Adipocyte (in vitro differentiated cells): ENCODE measurements at regions not wholly inside any gene's neighbourhood (a gene's known extent, or its start where the extent isn't known, plus 50 kb on each side); places are given as distances from the start of the nearest gene placed in this dataset.

Experiments
- DNase-seq: peaks from one replicate; pipeline ENCODE4 v3.0.0-alpha.2; 2015; ENCODE audit warnings: low read depth
- H3K27me3 ChIP-seq: replicated peaks from 2 replicates; pipeline ENCODE4 v1.7.0; 2013; ENCODE audit warnings: mild to moderate bottlenecking, low read length, moderate library complexity; ENCODE audit not compliant: control insufficient read depth, insufficient read depth
- H3K36me3 ChIP-seq: 2 replicates; pipeline ENCODE4 v1.7.0; 2013; ENCODE audit warnings: low read length, mild to moderate bottlenecking, moderate library complexity; ENCODE audit not compliant: control insufficient read depth, insufficient read depth, severe bottlenecking
- H3K4me1 ChIP-seq: 2 replicates; pipeline ENCODE4 v1.7.0; 2013; ENCODE audit warnings: mild to moderate bottlenecking, low read length, moderate library complexity; ENCODE audit not compliant: control insufficient read depth, insufficient read depth
- H3K4me3 ChIP-seq: 2 replicates; pipeline ENCODE4 v1.7.0; 2013; ENCODE audit warnings: mild to moderate bottlenecking, low read length, moderate library complexity
- H3K9ac ChIP-seq: 2 replicates; pipeline ENCODE4 v1.7.0; 2013; ENCODE audit warnings: mild to moderate bottlenecking, low read length, moderate library complexity
- H3K9me3 ChIP-seq: 2 replicates; pipeline ENCODE4 v1.7.0; 2013; ENCODE audit warnings: mild to moderate bottlenecking, low read length, moderate library complexity; ENCODE audit not compliant: control insufficient read depth

DNA sequence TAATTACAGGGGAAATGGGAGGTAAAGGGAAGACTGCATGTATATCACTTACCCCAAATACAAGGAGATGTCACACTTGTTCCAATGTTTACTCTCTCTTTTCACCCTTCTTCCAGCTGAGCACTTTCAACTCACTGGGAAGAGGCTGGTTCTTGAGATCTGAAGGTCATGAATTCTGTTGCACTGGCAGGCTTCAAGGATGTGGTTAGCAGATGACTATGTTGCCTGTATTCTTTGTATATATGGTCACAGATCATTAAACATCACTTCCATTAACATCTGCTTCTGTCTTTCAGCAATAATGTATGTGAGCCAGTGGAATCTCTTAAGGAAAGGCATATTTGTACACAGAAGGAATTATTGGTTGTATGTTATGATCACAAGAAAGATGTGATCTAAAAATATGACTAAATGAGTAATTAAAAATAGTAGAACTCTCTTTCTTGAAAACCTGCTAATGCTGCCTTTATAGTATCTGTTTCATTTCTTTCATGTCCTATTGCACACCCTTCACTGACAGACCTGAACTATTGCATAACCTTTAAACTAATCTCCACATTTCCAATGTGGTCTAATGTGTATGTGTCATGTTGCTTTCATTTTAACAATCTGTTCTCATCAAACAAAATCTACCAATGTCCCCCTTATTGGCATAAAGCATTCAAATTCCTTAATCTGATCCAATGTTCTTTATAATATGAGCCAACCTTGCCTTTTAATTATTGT lies 131.4 kb upstream of the EPHA7 start:
- H3K9ac ChIP-seq = no peak overlapping the region
- H3K9me3 ChIP-seq = no peaks in the 10 kb centered on the region
- H3K4me1 ChIP-seq = no peaks in the 10 kb centered on the region
- DNase-seq = no peak
- H3K27me3 ChIP-seq = no peaks in the 10 kb centered on the region
- H3K36me3 ChIP-seq = no peaks in the 10 kb centered on the region
- H3K4me3 ChIP-seq = no peak overlapping the region

DNA sequence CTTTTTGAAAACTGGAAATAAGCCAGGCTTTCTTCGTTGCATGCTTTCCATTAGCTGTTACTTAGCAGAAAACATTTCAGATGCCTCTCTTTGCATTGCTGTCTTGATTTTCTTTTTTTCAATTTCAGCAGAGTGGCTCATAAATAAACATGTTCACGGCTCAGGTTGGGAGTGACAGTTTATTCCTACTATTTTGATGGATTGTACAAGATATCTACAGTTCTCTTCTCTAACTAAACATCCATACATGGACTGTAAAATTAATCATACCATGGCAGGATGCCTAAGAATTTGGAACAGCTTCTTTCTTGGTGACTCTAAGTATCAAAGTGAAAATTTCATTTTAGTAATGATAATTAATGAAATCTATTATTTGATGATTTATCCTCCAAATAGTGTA lies 130.5 kb upstream of the EPHA7 start:
- Histone ChIP-seq H3K9me3 (no peaks in the 10 kb centered on the region), H3K9ac (no peak overlapping the region), H3K27me3 (no peaks in the 10 kb centered on the region), H3K36me3 (no peaks in the 10 kb centered on the region), H3K4me3 (no peak overlapping the region), H3K4me1 (no peaks in the 10 kb centered on the region)
- no peak for DNase-seq

DNA sequence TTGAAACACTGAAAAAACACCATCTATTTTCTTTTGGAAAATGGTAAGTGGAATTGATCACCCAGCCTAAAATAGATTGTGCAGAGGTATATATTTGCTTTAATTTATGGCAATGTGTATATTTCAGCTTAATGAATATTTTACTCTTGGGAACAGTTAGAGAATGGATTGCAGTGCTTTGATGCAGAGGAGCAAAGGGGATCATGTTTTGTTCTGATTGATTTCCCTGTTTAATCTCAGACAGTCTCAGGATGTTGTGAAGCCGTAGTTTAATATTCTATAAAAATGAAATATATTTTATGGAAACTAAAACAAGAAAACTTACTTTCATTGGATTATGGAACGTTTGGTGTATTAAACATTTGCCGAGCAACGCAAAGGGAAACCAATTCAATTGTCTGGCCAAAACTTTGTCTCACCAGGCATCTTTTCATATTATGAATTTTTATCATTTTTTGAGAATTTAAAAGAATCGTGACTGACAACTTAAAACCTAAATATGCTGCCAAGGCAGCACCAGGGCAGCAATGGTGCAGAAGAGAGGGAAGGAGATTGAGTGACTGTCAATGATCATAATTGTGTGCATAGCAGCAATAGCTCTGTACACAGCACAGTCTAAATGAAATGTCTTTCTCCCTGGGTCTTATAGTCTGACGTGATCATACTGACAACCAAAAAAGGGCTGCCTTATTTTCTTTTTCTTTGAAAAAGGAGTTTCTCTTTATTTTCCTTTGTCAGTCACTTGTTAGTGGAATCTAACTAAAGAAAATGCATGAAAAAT lies 105.5 kb upstream of the EPHA7 start:
- no peaks in the 10 kb centered on the region for H3K9me3 ChIP-seq
- no peak overlapping the region for H3K9ac ChIP-seq
- no peak overlapping the region for H3K4me3 ChIP-seq
- no peaks in the 10 kb centered on the region for H3K36me3 ChIP-seq
- no peaks in the 10 kb centered on the region for H3K4me1 ChIP-seq
- H3K27me3 ChIP-seq = no peaks in the 10 kb centered on the region
- no peak for DNase-seq

DNA sequence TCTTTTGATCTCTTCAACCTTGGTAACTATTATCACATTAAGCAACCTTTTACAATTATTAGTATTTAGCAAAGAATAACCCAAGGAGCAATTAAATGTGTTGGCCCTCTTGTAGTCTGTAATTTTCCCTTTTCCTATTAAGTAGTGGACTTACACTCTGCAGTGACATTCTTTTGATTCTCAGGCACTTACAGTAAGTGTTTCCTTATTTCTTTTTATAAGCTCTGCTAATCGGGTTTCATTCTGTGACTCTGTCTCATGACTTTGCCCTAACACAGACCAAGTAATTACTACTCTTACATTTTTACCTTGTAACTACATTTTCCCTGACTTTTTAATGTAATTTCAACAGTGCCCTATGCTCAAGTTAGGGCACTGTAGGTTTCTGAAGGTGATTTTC lies 104.0 kb upstream of the EPHA7 start:
- H3K36me3 ChIP-seq = no peaks in the 10 kb centered on the region
- no peak overlapping the region for H3K4me3 ChIP-seq
- no peaks in the 10 kb centered on the region for H3K9me3 ChIP-seq
- DNase-seq = no peak
- H3K27me3 ChIP-seq = no peaks in the 10 kb centered on the region
- no peaks in the 10 kb centered on the region for H3K4me1 ChIP-seq
- H3K9ac ChIP-seq = no peak overlapping the region

DNA sequence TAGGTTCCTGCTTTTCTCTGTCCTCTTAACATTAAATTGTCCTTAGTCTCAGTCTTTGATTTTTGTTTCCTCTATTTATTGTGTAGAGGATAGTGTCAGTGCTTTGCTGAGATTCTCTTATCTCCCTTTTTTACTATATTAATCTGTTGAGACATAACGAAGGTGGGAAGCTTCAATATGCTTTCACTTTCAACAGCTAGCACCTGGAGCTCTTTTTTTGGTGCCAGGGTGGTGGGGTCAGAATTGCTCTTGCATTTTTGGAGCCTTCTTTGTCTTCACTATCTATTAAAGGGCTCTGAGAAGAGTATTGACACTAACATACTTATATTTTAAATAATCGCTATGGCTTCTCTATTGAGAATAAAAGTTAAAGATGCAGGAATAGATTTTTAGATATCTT lies 97.1 kb upstream of the EPHA7 start:
- H3K9me3 ChIP-seq = no peaks in the 10 kb centered on the region
- no peaks in the 10 kb centered on the region for H3K36me3 ChIP-seq
- no peak overlapping the region for H3K9ac ChIP-seq
- no peak for DNase-seq
- H3K4me3 ChIP-seq = no peak overlapping the region
- H3K4me1 ChIP-seq = no peaks in the 10 kb centered on the region
- H3K27me3 ChIP-seq = no peaks in the 10 kb centered on the region

DNA sequence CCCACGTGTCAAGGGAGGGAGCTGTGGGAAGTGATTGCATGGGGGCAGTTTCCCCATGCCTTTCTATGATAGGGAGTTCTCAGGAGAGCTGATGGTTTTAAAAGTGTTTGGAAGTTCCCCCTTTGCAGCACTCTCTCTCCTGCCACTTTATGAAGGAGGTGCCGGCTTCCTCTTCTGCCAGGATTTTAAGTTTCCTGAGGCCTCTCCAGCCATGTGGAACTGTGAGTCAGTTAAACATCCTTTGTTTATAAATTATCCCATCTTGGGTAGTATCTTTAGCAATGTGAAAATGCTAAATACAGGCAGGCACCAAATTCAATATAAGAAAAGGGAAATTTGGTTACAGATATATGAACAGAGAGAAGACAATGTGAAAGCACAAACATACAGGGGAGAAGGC lies 96.4 kb upstream of the EPHA7 start:
- DNase-seq = no peak
- Histone ChIP-seq H3K4me1 (no peaks in the 10 kb centered on the region), H3K4me3 (no peak overlapping the region), H3K36me3 (no peaks in the 10 kb centered on the region), H3K9ac (no peak overlapping the region), H3K9me3 (no peaks in the 10 kb centered on the region), H3K27me3 (no peaks in the 10 kb centered on the region)

DNA sequence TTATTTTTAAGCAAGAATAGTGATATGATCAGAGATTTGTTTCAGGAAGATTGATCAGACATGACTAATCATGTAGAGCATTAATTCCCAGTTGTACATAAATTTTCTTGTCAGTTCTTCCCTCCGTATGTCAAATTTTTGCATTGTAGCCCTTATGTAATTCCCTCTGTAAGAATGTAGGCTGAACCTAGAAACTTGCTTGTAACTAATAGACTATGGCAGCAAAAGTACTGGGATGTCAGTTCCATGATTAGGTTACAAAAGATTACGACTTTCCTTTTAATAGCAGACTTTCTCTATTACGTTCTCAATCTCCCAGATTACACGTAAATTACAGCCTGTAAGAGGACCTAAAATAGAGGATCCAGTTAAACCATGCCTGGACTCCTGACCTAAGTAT lies 79.4 kb upstream of the EPHA7 start:
- H3K36me3 ChIP-seq = no peaks in the 10 kb centered on the region
- H3K9ac ChIP-seq = no peak overlapping the region
- peaks cover 6% of the 10 kb centered on the region for H3K9me3 ChIP-seq
- no peak overlapping the region for H3K4me3 ChIP-seq
- no peaks in the 10 kb centered on the region for H3K27me3 ChIP-seq
- DNase-seq = no peak
- no peaks in the 10 kb centered on the region for H3K4me1 ChIP-seq

DNA sequence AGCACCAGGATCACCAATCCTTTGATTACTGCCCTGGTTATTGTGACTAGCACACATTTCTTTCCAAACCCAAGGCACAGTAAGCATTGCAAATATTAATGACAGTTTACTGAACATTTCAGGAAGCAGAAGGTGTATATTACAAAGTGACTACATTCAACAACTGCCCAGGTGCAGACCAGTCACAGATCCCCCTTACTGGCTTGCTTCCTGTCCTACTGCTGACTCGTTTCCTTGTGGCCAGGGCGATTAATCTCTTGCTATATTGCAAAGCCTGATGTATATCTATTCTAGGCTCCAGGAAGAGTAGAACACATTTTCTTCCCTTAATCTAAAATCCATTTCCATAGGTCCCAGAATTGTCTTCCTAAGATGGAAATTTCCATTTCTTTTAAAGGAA lies 77.2 kb upstream of the EPHA7 start:
- DNase-seq = no peak
- H3K27me3 ChIP-seq = no peaks in the 10 kb centered on the region
- no peak overlapping the region for H3K9ac ChIP-seq
- H3K4me1 ChIP-seq = no peaks in the 10 kb centered on the region
- no peak overlapping the region for H3K4me3 ChIP-seq
- no peaks in the 10 kb centered on the region for H3K36me3 ChIP-seq
- H3K9me3 ChIP-seq = peaks cover under 1% of the 10 kb centered on the region

DNA sequence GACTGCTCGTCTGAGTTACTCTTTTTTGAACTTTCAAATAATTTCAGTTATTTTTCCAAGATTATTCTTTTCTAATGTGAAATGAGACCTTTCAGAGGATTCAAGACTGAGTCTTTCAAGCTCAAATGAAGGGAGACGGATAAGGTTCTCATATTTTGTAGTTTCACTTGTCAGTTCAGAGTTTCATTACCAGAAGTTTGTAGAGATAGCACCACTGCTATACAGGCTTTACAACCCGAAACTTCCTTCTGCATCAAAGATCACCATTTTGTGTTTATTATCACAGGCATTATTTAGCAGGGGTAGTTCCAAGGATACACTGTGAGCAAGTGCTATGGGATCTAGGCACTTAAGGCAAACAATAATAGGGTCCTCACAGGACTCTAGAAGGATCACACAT lies 74.7 kb upstream of the EPHA7 start:
- no peak overlapping the region for H3K9ac ChIP-seq
- H3K9me3 ChIP-seq = no peaks in the 10 kb centered on the region
- DNase-seq = no peak
- no peaks in the 10 kb centered on the region for H3K36me3 ChIP-seq
- no peaks in the 10 kb centered on the region for H3K27me3 ChIP-seq
- no peak overlapping the region for H3K4me3 ChIP-seq
- H3K4me1 ChIP-seq = no peaks in the 10 kb centered on the region

DNA sequence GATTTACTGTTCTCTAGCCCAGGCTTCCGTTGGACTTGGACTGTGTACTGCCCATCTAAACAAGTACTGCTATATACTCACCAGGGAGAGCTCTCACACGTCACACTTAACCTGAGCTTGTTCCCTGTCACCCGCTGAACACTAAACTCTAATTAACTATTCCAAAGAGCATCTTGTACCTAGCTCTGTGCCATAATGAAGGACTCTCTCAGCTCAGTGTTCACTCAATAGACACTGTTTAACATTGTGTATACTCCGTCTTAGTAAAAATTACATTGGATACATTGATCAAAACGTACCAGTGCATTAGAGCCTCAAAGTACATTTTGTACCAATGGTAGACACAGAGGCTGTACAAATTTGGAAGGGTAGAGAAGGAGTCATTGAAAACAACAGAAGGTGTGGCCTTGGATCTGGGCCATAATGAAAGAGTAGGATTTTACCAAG lies 55.4 kb upstream of the EPHA7 start:
- no peaks in the 10 kb centered on the region for H3K4me1 ChIP-seq
- H3K4me3 ChIP-seq = no peak overlapping the region
- H3K36me3 ChIP-seq = no peaks in the 10 kb centered on the region
- no peaks in the 10 kb centered on the region for H3K27me3 ChIP-seq
- no peak for DNase-seq
- no peak overlapping the region for H3K9ac ChIP-seq
- no peaks in the 10 kb centered on the region for H3K9me3 ChIP-seq

DNA sequence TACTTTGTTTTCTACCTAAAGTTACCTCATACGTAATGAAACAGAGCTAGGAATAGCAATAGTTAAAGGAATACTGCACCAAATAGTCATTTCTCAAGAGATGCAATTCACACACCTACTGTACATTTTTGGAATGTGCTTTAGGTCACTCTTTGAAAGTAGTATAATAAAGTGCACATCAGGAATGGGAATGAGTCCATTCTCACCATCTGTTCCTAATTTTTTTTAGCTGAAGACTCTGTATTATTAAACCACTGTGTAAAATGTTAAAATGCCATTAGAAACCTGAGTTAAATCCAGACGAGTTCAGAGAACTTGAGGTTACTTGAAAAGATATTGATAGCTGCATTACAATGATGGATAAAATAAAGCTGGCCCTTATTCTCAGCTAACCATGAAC lies 51.9 kb upstream of the EPHA7 start:
- H3K27me3 ChIP-seq = no peaks in the 10 kb centered on the region

More for the DNA sequence above, 51.9 kb upstream of the EPHA7 start:
- no peak for DNase-seq
- Histone ChIP-seq H3K9me3 (no peaks in the 10 kb centered on the region), H3K36me3 (no peaks in the 10 kb centered on the region), H3K9ac (no peak overlapping the region), H3K4me1 (no peaks in the 10 kb centered on the region), H3K4me3 (no peak overlapping the region)
